IPS-NIHi7 (cell line): ENCODE measurements at regions not wholly inside any gene's neighbourhood (a gene's known extent, or its start where the extent isn't known, plus 50 kb on each side); places are given as distances from the start of the nearest gene placed in this dataset.
"Not testable (repeated sequence)": the region's sequence is repeated elsewhere in the genome, so short reads cannot be mapped to it uniquely, and the experiment has no call there.

Experiments
- DNase-seq: peaks from one replicate; pipeline ENCODE4 v3.0.0; 2012; ENCODE audit warnings: mixed read lengths; ENCODE audit errors: extremely low spot score

DNA sequence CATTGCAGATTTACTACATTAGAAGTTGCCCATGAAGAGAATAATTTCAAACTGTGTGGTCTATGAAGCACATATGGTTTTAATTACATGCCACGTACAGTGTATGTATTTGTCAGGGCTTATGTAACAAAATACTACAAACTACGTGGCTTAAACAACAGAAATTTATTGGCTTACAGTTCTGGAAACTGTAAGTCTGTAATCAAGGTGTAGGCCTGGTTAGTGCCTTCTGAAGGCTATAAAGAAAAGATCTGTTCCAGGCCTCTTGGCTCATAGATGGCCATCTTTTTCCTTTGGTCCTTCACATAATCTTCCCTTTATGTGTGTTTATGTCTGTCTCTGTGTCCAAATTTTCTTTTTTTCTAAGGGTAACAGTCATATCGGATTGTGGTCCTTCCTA lies 1160.2 kb downstream of the FAM133A start:
- no peak for DNase-seq

DNA sequence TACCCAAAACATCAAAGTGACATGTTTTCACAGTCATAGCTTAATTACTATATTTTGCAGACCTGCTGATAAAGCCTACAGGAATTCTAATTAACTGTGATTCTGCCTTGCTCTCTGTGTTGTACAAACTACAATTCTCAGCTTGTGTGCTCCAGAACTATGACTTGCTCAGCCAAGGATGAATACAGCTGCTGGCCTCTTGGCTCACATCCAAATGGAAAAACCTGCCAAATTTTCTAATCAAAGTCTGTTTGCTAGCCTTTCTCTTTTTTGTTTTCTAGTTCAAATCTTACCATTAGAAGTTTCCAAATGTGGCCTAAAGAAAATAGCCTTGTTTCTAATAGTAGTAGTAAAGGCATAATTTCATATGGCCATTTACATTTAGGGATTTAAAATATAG lies 1176.8 kb downstream of the FAM133A start:
- DNase-seq: no peak

DNA sequence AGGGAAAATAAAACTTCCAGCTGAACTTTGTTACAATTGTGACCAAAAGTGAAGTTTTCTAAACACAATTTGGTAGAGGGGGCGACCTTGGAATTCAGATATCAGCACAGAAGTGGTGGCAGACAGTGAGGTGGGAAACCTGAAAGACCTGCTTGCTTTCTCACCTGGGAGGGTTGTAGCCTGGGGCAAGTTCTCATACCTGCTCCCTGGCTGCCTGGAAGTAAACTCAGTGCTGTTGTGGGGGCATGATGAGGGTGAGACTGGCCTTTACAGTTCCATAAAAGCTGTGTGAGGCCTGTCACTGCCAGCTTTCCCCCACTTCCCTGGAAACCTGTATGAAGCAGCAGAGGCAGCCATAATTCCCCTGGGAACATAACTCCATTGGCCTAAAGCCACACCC lies 1180.2 kb downstream of the FAM133A start:
- DNase-seq: no peak

DNA sequence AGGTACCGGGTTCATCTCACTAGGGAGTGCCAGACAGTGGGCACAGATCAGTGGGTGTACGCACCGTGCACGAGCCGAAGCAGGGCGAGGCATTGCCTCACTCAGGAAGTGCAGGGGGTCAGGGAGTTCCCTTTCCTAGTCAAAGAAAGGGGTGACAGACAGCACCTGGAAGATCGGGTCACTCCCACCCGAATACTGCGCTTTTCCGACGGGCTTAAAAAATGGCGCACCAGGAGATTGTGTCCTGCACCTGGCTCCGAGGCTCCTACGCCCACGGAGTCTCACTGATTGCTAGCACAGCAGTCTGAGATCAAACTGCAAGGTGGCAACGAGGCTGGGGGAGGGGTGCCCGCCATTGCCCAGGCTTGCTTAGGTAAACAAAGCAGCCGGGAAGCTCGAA lies 1188.5 kb downstream of the FAM133A start:
- not testable (repeated sequence) for DNase-seq

DNA sequence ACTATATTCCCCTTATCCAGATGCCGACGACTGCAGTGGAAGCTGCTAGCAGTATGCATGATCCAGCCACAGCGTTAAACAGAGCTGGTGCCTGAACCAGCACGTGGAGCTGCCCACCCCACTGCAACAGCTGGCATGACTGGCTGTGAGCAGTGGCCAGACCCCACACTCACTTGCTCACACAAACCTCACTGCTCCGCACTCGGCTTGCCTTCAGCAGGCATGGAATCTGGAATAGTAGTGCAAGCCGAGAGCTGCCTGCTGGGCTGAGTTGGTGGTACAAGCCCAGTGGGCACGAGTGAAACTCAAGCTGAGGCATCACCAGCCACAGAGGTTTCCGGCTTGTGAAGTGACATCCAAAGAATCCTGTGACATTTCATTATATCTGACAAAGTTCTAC lies 1197.6 kb downstream of the FAM133A start:
- DNase-seq: no peak

DNA sequence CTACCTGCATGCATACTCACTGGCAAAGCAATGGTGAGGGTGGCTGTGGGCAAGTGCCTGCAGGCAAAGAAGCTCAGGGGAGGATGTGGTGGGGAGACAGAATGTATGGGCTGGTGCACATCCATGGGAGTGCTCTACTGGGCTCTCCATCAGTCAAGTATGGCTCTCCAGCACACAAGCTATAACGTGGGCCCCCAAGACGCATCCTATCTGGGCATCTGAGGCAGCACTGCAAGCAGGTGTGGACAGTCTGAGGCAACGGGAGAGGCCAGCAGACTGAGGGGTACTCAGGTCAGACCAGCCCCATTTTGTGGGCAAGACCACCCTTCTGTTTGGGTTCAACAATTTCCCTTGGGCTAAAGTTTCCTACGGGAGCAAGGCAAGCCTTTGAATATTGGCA lies 1227.8 kb downstream of the FAM133A start:
- no peak for DNase-seq

DNA sequence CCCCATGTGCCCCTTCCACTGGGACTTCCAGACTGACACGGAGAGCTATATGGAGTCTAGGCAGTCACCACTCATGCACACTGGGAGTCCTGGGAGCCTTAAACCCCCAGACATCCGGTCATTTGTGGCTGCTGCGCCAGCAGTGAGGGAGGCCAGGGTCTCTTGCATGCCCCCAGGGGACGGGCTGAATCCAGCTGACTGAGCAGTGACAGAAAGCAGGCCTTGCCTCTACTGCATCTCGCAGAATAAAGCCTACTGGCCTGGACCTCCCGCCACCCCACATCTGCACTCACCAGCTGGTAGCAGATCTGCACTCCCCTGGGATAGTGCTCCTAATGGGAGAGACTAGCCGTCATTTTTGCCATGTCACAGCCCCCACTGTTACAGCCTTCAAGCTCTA lies 1234.2 kb downstream of the FAM133A start:
- DNase-seq: no peak

DNA sequence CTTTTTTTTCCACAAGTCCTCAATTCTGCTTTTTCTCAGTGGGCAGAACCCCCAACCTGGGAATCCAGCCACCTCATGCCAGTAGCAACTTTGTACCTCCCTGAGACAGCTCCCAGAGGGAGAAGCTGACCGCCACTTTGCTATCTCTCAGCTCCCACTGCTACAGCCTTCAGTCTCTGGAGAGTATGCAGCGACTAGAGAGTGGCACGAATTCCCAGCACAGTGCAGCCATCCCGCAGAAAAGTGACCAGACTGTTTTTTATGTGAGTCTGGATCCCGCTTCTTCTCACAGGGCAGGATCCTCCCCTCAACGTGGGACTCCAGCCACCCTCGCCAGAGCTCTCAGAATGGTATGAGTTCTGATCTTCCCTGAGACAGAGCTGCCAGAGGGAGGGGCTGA lies 1234.6 kb downstream of the FAM133A start:
- DNase-seq: no peak

DNA sequence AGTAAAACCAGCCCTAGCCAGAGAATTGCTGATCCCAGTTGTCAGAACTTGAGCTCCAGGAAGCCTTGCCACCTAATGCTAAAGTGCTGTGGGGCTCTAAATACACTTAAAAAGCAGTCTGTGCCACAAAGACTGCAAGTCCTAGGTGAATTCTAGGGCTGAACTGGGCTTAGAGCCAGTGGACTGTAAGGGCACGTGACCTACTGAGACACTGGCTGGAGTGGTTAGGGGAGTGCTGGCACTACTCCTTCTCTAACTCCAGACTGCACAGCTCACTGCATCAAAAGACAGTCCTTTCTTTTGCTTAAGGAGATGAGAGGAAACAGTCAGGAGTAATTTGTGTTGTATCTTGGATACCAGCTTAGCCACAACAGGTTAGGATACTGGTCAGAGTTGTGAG lies 1240.2 kb downstream of the FAM133A start:
- no peak for DNase-seq

DNA sequence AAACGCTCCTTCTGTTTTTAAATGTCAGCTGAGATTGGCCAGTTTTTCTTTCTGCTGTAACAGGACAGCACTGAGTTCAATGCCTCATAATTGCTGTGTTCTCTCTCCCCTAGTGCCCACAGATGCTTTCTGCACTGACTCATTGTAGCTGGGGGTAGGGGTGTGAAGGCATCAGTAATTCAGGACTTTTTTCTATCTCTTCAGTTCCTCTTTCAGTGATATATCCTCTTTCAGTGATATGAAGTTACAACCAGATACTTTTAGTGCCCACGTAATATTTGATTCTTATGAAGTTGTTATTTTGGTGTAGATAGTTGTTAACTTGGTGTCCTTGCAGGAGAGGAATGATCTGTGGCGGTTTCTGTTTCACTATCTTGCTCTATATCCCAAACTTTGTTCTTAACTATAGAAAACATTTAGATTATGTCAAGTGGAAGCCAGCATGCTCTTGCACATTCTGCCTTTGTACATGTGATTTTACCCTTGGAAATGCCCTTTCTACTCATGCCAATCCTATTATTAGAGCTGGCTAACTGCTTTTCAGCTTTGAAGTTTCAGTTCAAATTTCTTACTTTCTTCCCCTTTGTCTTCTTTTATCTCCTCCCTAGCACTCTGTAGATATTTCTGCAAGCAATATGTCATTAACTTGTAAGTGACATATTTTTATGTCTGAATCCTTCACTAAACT lies 1258.4 kb downstream of the FAM133A start:
- no peak for DNase-seq

DNA sequence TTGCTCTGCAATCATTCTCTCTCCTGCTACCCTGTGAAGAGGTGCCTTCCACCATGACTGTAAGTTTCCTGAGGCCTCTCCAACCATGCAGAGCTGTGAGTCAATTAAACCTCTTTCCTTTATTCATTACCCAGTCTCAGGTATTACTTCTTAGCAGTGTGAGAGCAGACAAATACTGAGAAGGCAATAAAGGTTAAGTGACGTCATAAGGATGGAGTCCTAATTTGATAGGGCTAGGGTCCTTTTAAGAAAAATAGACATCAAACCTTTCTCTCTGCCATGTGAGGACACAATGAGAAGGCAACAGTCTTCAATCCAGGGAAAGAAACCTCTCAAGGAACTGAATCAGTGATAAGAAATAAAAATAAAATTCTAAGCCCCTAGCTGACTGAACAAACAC lies 1262.7 kb downstream of the FAM133A start:
- no peak for DNase-seq

DNA sequence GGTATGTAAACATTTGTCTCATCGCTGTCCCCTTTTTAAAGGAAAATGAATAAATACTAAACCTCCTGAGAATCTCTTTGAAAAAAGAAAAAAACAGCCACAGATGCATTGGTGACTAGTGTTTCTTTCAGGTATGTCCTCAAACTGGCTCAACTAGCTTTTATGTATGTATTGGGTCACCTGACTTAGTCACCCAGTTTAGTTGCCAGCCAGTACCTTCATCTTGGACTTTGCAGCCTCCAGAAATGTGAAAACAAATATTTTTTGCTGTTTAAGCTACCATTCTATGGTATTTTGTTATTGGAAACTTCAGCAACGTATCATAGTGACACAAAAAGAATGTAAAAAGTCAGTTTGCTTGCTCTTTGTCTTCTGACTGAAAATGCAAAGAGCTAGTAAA lies 1263.5 kb downstream of the FAM133A start:
- no peak for DNase-seq

DNA sequence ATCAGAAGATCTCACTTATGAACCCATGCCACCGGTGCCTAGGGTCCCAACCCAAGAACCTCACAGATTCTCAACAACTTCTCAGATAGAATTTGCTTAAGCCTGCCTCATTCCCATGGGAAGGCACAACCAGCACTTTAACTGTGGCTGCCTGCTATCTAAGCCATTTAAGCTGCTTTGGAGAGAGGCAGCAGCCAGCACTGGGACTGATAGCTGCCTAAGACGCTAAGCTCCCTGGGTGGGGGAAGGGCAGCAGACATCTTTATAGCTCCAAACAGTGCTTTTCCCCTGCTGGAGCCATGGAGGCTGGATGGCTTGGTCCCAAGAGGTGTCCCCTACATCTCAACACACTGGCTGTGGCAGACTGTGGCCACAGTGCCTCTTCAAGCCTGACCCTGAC lies 1268.6 kb downstream of the FAM133A start:
- no peak for DNase-seq

DNA sequence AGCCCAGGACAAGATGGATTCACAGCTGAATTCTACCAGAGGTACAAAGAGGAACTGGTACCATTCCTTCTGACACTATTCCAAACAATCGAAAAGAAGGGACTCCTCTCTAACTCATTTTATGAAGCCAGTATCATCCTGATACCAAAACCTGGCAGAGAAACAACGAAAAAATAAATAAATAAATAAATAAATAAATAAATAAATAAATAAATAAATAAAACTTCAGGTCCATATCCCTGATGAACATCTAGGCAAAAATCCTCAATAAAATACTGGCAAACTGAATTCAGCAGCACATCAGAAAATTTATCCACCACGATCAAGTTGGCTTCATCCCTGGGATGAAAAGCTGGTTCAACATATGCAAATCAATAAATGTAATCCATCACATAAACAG lies 1272.1 kb downstream of the FAM133A start:
- DNase-seq: not testable (repeated sequence)

DNA sequence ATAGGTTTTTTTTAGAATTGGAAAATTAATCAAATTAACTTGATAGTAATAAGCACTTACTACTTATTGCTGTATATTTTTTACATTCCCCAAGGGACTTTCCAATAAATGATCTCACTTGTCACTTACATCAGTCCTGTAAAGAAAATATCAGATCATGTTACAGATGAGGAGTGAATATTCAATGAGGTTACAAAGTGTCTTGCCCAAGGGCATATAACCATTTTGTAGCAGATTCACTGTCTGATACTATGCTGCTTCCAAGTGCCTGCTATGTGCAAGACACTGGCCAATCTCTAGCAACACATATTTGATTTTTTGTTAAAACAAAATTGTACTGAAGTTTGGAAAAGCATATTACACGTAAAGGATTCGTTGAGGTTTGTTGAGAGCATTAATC lies 1287.7 kb downstream of the FAM133A start:
- DNase-seq: no peak

DNA sequence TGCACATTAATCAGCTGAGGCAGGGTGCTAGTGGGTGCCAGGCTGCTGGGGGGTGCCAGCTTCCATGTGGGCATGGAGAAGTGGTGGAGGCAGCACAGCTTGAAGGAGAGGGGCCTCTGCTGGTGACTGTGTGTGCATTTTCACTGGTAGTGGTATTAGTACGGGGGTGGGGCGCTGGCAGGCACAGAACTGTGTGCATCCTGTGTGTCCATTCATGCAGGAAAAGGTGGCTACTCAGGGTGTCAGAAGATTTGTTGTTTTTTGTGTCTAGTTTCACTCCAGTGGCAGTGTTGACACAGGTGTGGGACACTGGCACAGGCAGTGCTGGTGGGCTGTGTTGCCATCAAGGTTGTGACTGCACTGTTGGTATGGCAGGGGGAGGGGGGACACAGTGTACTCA lies 1303.6 kb downstream of the FAM133A start:
- DNase-seq: no peak

DNA sequence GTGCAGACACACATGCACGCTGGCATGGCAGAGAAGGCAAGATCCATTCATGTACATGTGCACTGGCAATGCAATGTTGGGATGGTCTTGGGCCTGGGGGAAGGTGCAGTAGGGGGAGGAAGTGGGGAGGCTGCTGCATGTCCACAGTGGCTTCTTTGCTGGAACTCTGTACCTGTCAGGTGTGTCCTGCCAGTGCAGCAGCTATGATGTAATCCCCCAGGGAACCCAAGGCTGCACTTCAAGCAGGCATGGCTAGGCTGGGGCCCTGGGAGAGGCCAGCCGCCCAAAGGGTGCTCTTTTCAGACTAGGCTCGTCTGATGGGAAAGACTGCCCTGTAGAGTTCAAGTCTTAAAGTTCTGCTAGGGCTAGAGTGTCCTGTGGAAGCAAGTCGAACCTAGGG lies 1304.0 kb downstream of the FAM133A start:
- DNase-seq: no peak
